AG09309 (cell line): ENCODE measurements at regions not wholly inside any gene's neighbourhood (a gene's known extent, or its start where the extent isn't known, plus 50 kb on each side); places are given as distances from the start of the nearest gene placed in this dataset.

Experiments used
- DNase-seq: peaks from one replicate; pipeline ENCODE4 v3.0.0-alpha.2; 2010; ENCODE audit warnings: low read depth
- H3K4me3 ChIP-seq: 2 replicates; pipeline ENCODE4 v1.5.1; 2011; ENCODE audit warnings: mild to moderate bottlenecking, low read depth, low read length, moderate library complexity; ENCODE audit not compliant: control insufficient read depth
- TF ChIP-seq, protein P1 (sequence below): IDR thresholded peaks from 2 replicates; pipeline ENCODE4 v1.5.1; 2011; ENCODE audit warnings: mild to moderate bottlenecking, low read depth, low read length, inconsistent platforms; ENCODE audit not compliant: insufficient read depth, control insufficient read depth; ENCODE audit errors: missing control alignments

DNA sequence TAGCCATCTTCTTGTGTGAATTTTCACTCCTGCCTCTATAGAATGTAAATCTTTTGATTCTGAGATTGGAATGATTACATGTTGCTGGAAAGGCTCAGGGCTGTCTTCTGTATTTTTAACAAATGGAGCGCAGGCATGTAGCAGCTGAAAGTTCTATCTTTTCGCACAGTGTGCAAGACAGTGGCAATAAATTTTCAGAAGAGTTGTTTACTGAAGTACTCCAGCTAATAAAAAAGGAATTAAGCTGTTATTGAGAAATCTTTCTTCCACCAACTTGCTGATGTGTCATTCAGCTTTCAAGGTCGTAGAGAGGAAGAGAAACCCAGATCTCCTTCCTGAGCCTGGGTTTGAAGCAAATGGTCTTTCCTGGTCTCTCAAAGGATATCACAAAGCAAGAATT lies 122.0 kb upstream of the PUDP start:
- DNase-seq = peak; percentile 31
- H3K4me3 ChIP-seq = no peak overlapping the region
- TF ChIP-seq, protein P1, sequence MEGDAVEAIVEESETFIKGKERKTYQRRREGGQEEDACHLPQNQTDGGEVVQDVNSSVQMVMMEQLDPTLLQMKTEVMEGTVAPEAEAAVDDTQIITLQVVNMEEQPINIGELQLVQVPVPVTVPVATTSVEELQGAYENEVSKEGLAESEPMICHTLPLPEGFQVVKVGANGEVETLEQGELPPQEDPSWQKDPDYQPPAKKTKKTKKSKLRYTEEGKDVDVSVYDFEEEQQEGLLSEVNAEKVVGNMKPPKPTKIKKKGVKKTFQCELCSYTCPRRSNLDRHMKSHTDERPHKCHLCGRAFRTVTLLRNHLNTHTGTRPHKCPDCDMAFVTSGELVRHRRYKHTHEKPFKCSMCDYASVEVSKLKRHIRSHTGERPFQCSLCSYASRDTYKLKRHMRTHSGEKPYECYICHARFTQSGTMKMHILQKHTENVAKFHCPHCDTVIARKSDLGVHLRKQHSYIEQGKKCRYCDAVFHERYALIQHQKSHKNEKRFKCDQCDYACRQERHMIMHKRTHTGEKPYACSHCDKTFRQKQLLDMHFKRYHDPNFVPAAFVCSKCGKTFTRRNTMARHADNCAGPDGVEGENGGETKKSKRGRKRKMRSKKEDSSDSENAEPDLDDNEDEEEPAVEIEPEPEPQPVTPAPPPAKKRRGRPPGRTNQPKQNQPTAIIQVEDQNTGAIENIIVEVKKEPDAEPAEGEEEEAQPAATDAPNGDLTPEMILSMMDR = no peak

DNA sequence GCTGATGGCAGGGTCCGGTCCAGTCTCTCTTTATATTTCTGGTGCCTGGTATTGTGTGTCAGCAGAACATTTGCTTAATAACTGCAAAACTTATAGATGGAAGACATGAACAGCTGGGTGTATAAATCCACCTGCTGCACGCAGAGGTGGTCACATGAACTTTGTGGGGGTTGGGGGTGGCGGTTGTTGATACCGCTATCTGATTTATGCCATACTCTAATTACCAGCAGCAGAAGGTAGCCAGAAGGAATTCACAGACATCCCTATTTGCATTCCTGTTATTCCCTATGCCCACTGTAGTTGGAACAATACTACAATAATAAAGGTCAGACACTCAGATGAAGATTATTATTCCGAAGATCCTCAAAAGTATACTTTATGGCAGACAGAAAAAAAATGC lies 121.6 kb upstream of the PUDP start:
- no peak for DNase-seq
- no peak overlapping the region for H3K4me3 ChIP-seq
- TF ChIP-seq, protein P1 = no peak

DNA sequence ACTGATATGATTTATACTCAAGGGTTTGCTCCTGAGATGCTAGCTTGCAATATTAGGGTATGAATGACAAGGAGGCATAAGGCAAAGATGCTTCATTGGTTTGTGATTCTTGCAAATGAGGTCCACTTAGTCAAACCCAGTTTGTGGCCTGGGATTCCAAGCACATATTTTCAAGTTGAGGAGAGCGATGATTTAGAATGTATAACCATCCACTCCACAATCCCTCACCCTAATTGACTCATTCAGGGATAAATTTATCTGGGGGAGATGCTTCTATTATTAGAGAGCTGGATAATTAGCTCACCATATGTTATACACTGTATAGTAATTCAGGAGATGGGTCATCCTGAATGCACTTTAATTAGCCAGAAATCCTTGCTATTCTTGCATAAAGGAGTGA lies 118.3 kb upstream of the PUDP start:
- TF ChIP-seq, protein P1 = no peak
- H3K4me3 ChIP-seq = no peak overlapping the region

DNA sequence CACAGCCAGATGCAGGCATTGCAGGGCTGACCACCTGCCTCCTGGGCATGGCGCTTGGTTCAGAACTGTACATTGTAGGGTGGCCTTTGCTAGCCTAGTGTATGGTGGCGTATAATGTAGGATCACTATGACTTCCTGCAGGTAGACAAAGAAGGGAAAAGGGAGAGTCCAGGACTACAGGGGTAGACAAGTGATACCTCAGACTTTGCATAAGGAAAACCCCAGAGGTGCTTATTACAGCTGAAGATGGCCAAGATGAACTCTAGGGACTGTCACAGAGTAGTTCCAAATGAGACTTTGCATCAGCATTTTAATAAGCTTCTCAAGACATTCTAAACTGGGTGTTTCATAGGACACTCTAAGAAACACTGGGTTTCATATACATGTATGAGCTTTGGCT lies 116.4 kb upstream of the PUDP start:
- TF ChIP-seq, protein P1 = no peak
- H3K4me3 ChIP-seq = no peak overlapping the region
- no peak for DNase-seq

More for the DNA sequence above, 118.3 kb upstream of the PUDP start:
- DNase-seq = no peak

DNA sequence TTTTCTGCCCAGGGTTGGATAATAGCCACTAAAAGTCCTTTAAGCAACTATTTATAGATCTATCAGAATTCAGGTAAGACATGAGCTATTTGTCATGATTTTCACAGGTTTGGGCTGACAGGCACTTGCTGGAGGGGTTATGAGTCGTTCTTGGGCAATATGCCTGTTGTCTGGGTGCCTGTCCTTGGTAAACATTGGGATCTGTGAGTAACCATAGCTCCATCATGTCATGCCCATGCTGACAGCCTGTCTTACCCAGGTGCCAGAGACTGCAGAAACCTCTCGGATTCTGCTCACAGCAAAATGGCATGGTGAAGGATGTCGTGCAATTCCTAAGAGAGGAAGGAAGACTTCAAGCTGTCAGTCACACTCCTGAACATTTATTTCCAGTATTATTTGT lies 116.0 kb upstream of the PUDP start:
- H3K4me3 ChIP-seq = no peak overlapping the region
- TF ChIP-seq, protein P1 = no peak
- DNase-seq = peak; percentile 16

DNA sequence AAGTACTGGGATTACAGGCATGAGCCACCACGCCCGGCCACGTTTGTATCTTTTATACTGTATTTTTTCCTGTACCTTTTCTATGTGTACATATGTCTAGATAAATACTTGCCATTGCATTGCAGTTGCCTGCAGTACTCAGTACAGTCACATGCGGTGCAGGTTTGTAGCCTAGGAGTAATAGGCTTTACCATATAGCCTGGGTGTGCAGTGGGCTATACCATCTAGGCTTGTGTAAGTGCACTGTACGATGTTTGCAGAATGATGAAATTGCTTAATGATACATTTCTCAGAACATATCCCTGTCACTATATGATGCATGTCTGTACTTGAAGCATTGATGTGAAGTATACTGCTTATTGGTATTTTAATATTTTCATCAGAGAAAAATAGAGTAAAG lies 115.4 kb upstream of the PUDP start:
- no peak overlapping the region for H3K4me3 ChIP-seq
- TF ChIP-seq, protein P1 = no peak
- no peak for DNase-seq

DNA sequence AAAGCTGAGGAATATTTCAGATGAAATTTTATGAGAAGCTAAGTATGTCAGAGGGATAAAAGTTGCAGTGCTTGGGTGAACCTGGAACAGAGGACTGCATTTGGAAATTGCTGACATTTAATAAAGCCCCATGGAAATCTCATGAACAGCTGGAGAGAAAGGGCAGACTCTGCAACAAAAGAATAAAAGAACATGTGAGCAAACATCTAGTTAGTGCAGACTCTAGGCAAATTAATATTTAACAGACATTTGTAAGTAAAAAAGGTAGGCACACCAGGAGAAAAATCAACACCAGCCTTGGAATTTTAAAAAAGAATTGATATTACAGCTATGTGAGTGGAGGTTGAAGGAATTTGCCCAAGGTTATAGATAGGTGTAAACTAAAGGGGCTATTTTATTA lies 114.6 kb upstream of the PUDP start:
- TF ChIP-seq, protein P1 = no peak
- no peak overlapping the region for H3K4me3 ChIP-seq
- no peak for DNase-seq
